ENCODE measurements at regions not wholly inside any gene's neighbourhood (a gene's known extent, or its start where the extent isn't known, plus 50 kb on each side); places are given as distances from the start of the nearest gene placed in this dataset.

DNA sequence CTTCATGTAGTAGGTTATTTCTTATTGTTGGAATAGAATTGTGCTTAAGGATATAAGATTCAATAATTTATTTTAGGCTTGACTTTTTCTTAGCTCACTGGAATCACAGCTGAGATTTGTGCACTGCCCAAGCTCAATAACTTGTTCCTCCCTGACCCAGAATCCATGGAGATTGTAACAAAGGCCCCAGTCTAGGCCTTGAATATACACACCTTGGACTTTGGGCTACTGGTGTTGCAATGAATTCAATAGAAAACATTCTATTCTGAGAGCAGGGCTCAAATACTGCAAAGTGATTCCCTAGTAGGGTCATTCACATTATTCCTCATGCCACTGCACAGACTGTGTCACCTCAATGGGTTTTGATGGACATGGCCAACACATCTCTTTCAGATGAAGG is 352.4 kb downstream of the GALC start:
- TF ChIP-seq, protein P1, sequence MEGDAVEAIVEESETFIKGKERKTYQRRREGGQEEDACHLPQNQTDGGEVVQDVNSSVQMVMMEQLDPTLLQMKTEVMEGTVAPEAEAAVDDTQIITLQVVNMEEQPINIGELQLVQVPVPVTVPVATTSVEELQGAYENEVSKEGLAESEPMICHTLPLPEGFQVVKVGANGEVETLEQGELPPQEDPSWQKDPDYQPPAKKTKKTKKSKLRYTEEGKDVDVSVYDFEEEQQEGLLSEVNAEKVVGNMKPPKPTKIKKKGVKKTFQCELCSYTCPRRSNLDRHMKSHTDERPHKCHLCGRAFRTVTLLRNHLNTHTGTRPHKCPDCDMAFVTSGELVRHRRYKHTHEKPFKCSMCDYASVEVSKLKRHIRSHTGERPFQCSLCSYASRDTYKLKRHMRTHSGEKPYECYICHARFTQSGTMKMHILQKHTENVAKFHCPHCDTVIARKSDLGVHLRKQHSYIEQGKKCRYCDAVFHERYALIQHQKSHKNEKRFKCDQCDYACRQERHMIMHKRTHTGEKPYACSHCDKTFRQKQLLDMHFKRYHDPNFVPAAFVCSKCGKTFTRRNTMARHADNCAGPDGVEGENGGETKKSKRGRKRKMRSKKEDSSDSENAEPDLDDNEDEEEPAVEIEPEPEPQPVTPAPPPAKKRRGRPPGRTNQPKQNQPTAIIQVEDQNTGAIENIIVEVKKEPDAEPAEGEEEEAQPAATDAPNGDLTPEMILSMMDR (conservative IDR thresholded peaks at IDR 0.05): no peak
- no peak for TF ChIP-seq ZFX (IDR thresholded peaks at IDR 0.05)

All from C4-2B (cell line).